ENCODE measurements at regions not wholly inside any gene's neighbourhood (a gene's known extent, or its start where the extent isn't known, plus 50 kb on each side); places are given as distances from the start of the nearest gene placed in this dataset.
"Not testable (repeated sequence)": the region's sequence is repeated elsewhere in the genome, so short reads cannot be mapped to it uniquely, and the experiment has no call there.

GRCh38 chr12:65678172-65678571 is 146.1 kb upstream of the HMGA2 start:
- not testable (repeated sequence) for TF ChIP-seq CTCF, POLR2A (IDR thresholded peaks at IDR 0.05)
